PFSK-1 (cell line): ENCODE measurements at regions not wholly inside any gene's neighbourhood (a gene's known extent, or its start where the extent isn't known, plus 50 kb on each side); places are given as distances from the start of the nearest gene placed in this dataset.

ENCODE experiments used
- FOXP2 ChIP-seq: optimal IDR thresholded peaks from 2 replicates; pipeline ENCODE3; 2011; ENCODE audit warnings: borderline replicate concordance, control low read depth, inconsistent platforms; ENCODE audit not compliant: insufficient read depth; ENCODE audit errors: extremely low read length, extremely low read depth
- POLR2AphosphoS5 ChIP-seq: IDR thresholded peaks from 2 replicates; pipeline ENCODE4 v1.6.1; 2012; ENCODE audit warnings: low read depth, mild to moderate bottlenecking, control low read depth, low read length, moderate library complexity
- SIN3A ChIP-seq: IDR thresholded peaks from 2 replicates; pipeline ENCODE4 v1.6.1; 2012; ENCODE audit warnings: mild to moderate bottlenecking, low read length, moderate library complexity, borderline replicate concordance; ENCODE audit not compliant: insufficient read depth
- TAF1 ChIP-seq: IDR thresholded peaks from 2 replicates; pipeline ENCODE4 v1.6.1; 2012; ENCODE audit warnings: low read length, control low read depth, borderline replicate concordance; ENCODE audit not compliant: insufficient read depth
- TF ChIP-seq, protein P1 (sequence below), 2 experiments: IDR thresholded peaks; 2 replicates each; pipeline versions ENCODE4 v1.6.1 to v1.8.0; 2011 to 2012; ENCODE audit warnings: low read depth in 2 of 2, low read length in 2 of 2, control low read depth in 1 of 2, inconsistent platforms in 1 of 2, mild to moderate bottlenecking in 1 of 2, moderate library complexity in 1 of 2; ENCODE audit not compliant: insufficient read depth in 1 of 2

DNA sequence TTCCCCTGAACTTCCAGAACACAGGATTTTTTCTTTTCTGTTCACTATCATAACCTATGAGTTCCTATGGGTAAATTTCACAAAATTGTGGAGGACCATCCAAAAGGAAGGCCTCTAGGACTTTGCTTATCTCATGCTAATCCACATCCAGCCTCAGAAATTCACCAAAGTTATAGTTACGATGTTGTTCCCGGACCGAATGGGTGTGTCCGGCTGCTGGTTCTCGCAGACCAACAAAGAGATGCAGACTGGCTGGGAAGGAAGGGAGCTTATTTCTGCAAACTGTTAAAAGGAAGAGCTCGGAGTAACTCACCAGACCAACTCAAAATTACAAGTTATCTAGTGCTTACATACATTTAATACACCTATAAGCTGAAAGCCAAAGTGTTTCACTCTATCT is 882.9 kb upstream of the SPRY2 start:
- TF ChIP-seq TAF1 (no peak), SIN3A (no peak), FOXP2 (no peak), POLR2AphosphoS5 (no peak)
- TF ChIP-seq, protein P1, sequence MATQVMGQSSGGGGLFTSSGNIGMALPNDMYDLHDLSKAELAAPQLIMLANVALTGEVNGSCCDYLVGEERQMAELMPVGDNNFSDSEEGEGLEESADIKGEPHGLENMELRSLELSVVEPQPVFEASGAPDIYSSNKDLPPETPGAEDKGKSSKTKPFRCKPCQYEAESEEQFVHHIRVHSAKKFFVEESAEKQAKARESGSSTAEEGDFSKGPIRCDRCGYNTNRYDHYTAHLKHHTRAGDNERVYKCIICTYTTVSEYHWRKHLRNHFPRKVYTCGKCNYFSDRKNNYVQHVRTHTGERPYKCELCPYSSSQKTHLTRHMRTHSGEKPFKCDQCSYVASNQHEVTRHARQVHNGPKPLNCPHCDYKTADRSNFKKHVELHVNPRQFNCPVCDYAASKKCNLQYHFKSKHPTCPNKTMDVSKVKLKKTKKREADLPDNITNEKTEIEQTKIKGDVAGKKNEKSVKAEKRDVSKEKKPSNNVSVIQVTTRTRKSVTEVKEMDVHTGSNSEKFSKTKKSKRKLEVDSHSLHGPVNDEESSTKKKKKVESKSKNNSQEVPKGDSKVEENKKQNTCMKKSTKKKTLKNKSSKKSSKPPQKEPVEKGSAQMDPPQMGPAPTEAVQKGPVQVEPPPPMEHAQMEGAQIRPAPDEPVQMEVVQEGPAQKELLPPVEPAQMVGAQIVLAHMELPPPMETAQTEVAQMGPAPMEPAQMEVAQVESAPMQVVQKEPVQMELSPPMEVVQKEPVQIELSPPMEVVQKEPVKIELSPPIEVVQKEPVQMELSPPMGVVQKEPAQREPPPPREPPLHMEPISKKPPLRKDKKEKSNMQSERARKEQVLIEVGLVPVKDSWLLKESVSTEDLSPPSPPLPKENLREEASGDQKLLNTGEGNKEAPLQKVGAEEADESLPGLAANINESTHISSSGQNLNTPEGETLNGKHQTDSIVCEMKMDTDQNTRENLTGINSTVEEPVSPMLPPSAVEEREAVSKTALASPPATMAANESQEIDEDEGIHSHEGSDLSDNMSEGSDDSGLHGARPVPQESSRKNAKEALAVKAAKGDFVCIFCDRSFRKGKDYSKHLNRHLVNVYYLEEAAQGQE (IDR thresholded peaks at IDR 0.05; ENCODE audit: insufficient read depth in 1 of 2, low read depth in 2 of 2, low read length in 2 of 2) = no peak

DNA sequence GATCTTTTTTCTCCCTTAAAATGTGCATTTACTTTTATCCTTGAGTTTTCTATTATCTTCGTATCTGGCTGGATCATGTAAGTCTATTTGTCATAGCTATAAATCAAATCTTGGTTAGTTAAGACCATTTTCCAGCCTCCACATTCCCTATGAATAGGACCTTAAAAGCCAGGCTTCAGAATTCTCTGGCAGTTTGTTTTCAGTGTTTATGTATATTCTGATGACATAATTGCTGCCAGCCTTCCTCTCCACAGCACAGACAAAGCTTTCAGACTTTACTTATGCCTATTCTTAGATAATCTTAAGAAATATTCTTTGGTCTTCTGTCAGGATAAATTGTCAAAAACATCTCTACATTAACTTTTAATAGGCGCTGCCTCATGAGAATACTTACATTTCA is 870.8 kb upstream of the SPRY2 start:
- TF ChIP-seq SIN3A = no peak
- TF ChIP-seq, protein P1 (IDR thresholded peaks at IDR 0.05; ENCODE audit: insufficient read depth in 1 of 2, low read depth in 2 of 2, low read length in 2 of 2) = no peak
- no peak for TF ChIP-seq POLR2AphosphoS5
- TF ChIP-seq TAF1 = no peak
- no peak for TF ChIP-seq FOXP2

DNA sequence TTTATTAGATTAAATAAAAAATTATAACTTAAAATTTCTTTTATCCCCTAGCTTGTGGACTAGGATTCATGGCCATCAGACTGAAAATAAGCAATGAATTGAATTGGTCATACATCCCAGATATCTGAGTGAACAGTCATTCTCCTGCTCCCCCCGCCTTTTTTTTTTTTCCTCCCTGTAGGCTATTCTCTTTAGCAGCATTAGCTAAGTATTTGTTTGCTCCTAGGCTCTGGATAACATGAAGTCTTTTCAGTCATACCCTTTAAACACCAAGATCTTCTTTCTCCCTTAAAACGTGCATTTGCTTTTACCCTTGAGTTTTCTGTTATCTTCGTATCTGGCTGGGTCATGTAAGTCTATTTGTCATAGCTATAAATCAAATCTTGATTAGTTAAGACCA is 866.7 kb upstream of the SPRY2 start:
- TF ChIP-seq, protein P1 (IDR thresholded peaks at IDR 0.05; ENCODE audit: insufficient read depth in 1 of 2, low read depth in 2 of 2, low read length in 2 of 2) = no peak

DNA sequence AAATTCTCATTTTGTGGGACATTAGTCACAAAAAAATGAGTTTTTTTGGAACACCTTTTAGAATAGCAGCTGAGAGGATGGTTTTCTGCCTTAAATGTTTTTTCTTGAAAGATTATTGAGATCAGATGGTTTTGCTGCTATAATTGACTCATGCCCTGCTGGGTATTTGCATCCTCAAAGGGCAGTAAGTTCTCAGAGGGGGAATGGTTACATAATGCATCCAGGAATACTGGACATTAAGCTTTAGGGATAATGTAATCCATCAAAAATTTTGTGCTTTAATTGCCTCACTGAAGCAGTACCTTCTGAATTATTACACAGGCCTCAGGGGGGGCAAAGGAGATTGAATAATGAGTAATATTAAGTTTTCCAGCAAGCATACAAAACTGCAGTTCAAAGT is 866.3 kb upstream of the SPRY2 start:
- TF ChIP-seq, protein P1 (IDR thresholded peaks at IDR 0.05; ENCODE audit: insufficient read depth in 1 of 2, low read depth in 2 of 2, low read length in 2 of 2) = no peak

DNA sequence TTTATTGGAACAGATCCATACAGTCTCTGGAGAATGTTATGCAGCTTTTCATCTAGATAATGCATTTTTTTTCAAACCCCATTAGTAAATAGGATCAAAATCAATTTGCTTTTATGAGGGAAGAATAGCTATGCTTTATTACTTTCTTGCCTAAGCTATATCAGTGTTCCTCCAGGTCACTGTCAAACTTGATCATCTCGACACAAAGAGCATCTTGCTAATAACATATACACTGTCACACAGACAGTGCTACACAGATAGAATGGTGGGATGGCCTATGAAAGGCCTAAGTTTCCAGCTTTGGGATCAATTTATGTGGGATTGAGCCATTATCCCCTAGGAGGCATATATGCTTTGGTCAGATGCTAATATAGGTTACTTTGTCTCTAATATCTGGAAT is 862.9 kb upstream of the SPRY2 start:
- no peak for TF ChIP-seq SIN3A
- no peak for TF ChIP-seq POLR2AphosphoS5
- no peak for TF ChIP-seq TAF1
- no peak for TF ChIP-seq FOXP2
- TF ChIP-seq, protein P1 (IDR thresholded peaks at IDR 0.05; ENCODE audit: insufficient read depth in 1 of 2, low read depth in 2 of 2, low read length in 2 of 2) = no peak
